GM12864 (cell line): ENCODE measurements at regions not wholly inside any gene's neighbourhood (a gene's known extent, or its start where the extent isn't known, plus 50 kb on each side); places are given as distances from the start of the nearest gene placed in this dataset.
"Not testable (repeated sequence)": the region's sequence is repeated elsewhere in the genome, so short reads cannot be mapped to it uniquely, and the experiment has no call there.

Experiments
- DNase-seq: peaks from one replicate; pipeline ENCODE4 v3.0.0-alpha.2; 2011; ENCODE audit warnings: low read depth
- H3K4me3 ChIP-seq: 2 replicates; pipeline ENCODE4 v1.5.1; 2011; ENCODE audit warnings: mild to moderate bottlenecking, low read depth, low read length, control low read depth
- TF ChIP-seq, protein P1 (sequence below): IDR thresholded peaks from 2 replicates; pipeline ENCODE4 v1.5.1; 2011; ENCODE audit warnings: low read depth, mild to moderate bottlenecking, moderate library complexity, low read length, control low read depth, inconsistent platforms; ENCODE audit errors: missing control alignments

DNA sequence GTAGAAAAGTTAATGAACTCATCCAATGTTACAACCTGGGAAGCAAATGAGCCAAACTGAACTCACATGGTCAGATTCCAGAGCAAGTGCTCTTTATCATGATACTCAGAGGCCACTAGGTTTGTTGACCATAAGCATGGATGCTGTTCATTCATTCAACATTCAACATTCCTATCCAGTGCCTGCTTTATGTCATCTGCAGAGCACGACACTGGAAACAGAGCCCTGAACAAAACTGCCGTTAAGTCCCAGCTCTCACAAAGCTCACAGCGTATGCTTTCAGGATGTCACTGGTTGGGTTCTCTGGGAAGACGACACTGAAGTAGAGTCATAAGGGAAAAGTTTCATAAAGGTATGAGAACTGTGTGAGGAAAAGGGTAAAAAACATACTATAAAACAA, 105.8 kb upstream of the TRIM77 start:
- DNase-seq = no peak
- TF ChIP-seq, protein P1, sequence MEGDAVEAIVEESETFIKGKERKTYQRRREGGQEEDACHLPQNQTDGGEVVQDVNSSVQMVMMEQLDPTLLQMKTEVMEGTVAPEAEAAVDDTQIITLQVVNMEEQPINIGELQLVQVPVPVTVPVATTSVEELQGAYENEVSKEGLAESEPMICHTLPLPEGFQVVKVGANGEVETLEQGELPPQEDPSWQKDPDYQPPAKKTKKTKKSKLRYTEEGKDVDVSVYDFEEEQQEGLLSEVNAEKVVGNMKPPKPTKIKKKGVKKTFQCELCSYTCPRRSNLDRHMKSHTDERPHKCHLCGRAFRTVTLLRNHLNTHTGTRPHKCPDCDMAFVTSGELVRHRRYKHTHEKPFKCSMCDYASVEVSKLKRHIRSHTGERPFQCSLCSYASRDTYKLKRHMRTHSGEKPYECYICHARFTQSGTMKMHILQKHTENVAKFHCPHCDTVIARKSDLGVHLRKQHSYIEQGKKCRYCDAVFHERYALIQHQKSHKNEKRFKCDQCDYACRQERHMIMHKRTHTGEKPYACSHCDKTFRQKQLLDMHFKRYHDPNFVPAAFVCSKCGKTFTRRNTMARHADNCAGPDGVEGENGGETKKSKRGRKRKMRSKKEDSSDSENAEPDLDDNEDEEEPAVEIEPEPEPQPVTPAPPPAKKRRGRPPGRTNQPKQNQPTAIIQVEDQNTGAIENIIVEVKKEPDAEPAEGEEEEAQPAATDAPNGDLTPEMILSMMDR = no peak
- no peak overlapping the region for H3K4me3 ChIP-seq

DNA sequence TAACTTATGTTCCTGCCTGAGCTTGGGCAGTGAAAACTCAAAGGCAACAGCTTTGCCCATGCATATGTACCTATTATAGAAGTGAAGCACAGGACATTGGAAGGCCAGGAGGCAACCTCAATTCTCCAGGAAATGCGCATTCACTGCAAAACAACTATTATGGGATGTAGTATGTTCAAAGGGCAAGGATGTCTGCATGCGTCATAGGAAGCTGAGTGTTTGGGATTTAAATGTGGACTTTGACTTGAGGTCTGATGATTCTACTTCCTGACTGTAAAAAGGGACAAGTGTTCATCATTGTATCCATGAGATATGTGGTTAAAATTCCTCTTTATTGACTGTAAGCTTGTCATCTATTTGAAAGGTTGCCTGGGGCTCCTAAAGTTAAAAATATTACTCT, 103.3 kb upstream of the TRIM77 start:
- not testable (repeated sequence) for H3K4me3 ChIP-seq, DNase-seq

DNA sequence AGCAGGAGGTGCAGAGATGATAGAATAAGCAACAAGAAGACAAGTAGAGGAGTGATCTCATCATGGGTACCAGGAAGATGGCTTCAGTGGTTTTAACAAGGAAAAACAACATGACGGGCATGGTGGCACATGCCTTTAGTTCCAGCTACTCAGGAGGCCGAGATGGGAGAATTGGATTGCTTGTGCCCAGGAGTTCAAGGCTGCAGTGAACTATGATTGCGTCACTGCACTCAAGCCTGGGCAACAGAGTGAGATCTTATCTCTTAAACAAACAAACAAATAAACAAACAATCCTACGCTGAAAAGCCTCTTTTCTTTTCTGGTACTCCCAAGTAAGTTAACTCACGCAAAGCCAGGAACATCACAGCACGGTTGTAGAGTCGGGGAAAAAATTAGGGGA, 102.6 kb upstream of the TRIM77 start:
- H3K4me3 ChIP-seq, DNase-seq: not testable (repeated sequence)

DNA sequence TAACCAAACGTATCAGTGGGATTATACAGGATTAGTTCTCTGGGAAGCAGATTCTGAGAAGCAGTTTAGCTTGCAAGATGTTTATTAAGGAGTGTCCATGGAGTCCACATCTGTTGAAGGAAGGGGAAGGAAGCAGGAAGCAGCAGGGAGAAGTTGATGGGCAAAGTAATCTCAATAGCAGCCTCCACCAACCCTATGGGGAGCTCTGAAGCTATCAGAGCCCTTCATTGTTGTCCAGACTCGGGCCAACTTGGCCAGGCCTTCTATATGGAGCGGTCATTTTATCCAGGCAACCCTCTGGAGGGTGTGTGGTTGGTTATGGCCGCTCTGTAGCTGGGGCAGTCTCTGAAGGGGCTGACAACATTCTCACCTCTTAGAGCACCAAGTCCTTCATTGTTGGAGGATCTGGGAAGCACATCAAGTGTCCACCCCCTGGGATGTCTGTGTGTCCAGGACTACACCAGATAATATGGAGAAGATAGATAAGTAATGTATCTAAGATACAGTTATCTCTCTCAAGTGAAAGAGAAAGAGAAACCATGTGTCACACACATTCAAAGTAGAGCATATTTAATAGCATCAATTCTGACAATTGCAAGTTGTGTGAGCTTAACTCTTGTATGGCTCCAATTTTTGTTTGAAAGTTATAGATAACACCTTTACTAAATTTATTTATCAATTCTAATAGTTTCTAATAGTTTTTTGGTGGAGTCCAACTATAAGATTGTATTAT, 101.7 kb upstream of the TRIM77 start:
- TF ChIP-seq, protein P1 = no peak
- H3K4me3 ChIP-seq = no peak overlapping the region
- DNase-seq = no peak

DNA sequence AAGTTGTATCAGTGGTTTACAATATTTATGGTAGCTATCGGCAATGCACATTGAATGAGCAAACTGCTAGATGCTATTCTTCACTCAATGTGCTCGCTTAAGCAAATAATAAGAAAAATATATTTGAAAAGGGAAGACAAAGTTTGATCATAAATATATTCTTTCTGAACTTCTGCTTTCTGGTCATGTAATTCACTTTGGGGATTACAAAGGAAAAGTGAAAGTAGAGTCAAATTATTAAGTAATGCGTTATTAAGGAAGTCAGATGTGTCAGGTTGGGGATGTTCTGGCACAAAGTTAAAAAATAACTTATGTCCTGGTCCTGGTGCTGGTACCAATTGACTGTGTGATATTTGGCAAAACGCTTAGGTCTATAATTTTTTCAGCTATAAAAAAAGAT, 98.0 kb upstream of the TRIM77 start:
- no peak for DNase-seq
- TF ChIP-seq, protein P1 = no peak
- H3K4me3 ChIP-seq = no peak overlapping the region

DNA sequence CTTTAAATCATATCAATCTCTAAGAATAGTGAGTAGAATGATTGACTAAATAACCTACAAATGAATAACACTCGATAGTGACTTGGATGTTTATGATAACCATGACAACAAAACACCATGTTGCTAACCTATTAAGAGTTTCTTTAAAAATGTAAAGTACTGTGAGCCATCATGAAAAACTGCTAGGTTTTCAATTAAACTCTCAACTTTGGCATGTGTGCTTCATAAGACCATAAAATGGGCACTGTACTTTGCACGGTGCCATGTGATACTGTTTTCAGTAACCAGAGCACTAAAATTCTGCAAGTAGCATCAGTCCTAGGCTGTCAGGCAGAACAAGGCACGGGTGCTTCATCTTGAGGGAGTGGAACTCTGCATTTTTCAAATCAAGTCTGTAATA, 96.2 kb upstream of the TRIM77 start:
- TF ChIP-seq, protein P1 = no peak
- H3K4me3 ChIP-seq = no peak overlapping the region
- DNase-seq = no peak

DNA sequence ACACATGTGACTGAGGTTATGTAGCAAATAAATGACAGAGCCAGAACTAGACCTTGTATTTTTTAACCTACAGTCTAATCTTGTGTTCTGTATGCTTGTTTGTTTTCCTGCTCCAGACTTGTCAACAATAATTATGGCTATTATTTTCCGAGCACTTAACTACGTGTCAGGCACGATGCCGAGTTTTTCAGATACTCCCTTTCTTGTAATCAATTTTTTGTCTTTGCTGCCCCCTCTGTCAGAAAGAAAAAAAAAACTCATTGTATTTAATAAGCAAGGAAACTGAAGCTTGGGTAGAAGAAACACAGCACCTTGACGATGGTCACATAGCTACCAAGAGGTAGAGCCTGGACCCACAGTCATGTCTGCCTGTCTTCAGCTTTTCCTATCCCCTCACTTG, 95.7 kb upstream of the TRIM77 start:
- not testable (repeated sequence) for DNase-seq, H3K4me3 ChIP-seq

DNA sequence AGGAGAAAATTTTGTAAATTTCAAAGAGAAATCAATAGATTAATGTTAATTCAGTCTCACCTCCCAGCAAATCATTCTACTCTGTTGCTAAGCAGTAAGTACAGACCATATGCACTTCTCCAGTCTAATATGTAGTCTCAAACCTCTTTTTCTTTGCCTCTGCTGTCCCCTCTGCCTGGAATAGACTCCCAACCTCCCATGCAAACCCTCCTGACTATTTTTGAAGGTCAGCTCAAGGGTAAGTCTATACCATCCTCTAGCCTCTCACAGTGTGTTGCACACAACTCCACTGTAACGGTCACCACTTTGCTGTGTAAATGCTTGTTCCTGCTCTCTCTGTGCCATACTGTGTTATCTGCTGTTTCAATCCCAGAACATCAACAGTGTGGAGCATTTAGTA, 94.5 kb upstream of the TRIM77 start:
- H3K4me3 ChIP-seq, DNase-seq: not testable (repeated sequence)

DNA sequence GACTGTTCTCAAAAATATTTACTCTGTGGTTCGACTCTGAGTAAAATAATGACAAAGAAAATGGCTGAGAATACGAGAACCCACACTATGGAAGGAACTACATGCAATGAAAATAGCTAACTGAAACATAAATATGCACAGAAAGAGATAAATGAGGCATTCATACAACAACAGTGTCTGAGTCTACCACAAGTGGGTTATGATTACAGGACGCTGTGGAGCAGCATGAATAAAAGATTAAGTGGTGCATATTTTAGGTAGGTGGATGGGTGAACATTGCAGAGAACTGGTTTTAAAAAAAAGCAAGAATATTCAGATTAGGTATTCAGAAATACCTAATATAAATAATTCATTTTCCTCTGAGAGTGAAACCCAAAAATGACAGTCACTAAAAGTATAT, 93.9 kb upstream of the TRIM77 start:
- not testable (repeated sequence) for DNase-seq, H3K4me3 ChIP-seq

DNA sequence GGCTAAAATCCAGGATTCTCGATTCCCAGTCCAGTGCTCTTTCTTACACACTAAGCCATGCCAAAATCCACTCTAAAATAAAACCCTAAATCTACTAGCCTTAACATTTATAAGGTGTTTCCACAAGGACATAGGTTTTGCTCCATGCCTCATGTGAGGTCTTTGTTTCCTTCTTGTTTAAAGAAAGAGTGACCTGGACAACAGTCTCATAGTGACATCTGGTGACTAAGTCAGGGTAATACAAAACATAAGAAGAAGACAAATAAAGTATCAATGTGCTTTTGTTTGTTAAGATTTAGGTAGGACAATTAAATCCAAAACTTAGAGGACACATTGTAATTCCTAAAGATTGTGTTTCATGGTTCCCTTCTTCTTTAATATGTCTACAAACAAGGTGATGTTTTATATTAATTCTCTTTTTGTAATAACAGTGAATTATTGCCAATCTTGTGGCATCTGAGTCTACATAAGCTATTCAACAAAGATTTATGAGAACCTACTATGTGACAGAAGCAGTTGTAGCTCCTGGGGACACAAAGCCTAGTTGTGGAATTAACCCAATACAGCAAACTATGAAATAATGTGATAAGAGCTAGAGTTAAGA, 93.0 kb upstream of the TRIM77 start:
- H3K4me3 ChIP-seq, DNase-seq: not testable (repeated sequence)

DNA sequence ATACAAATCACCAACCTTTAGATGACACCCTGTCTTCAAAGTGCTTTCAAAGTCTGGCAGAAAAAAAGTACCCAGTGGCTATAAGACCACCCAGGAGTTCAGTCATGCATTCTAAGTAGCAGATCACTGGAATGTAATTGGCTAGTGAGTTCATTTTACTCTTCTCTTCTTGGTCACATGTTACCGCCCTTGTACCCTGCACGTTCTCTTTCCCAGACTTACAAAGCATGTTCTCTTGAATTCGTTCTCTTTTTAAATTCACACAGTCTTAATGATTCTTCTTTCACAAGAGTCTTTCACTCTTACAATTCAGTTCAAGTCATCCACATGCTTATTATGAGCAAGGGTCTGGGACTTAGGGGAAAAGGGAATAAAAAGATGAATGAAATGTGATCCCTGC, 89.4 kb upstream of the TRIM77 start:
- H3K4me3 ChIP-seq, DNase-seq: not testable (repeated sequence)
